Esophagus squamous epithelium (tissue), 4 donors: ENCODE measurements at regions not wholly inside any gene's neighbourhood (a gene's known extent, or its start where the extent isn't known, plus 50 kb on each side); places are given as distances from the start of the nearest gene placed in this dataset.

Experiments
- CTCF ChIP-seq, 6 experiments: fragments of 450-650 bp in 4 of 6; fragments of 200-600 bp in 2 of 6; sonication (generic) in 2 of 6; IDR thresholded peaks; one replicate each; pipeline ENCODE4 v1.5.1; 2016 to 2019; ENCODE audit warnings: antibody characterized with exemption in 6 of 6, mild to moderate bottlenecking in 4 of 6, moderate library complexity in 4 of 6
- POLR2A ChIP-seq, 4 donors: fragments of 450-650 bp; IDR thresholded peaks; one replicate each; pipeline ENCODE4 v1.6.1; 2017; ENCODE audit warnings: antibody characterized with exemption in 4 of 4, mild to moderate bottlenecking in 4 of 4, moderate library complexity in 3 of 4

DNA sequence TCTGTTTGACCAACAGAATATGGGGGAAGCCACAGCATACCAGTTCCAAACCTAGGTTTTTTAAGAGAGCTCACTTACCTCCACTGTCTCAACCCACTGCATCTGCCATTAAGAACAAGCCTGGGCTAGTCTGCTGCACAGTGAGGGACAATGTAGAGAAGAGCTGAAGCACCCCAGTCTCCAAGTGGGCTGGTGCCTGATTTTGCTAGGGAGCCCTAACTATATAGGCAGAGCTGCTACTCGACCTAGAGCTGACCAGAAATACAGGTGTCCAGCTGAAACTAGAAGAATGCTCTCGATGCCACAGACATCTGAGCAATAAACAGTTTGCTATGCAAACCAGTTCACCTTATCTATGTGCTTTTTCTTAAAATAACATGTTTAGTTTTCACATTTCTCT, 106.9 kb upstream of the BET1 start:
- TF ChIP-seq CTCF (IDR thresholded peaks at IDR 0.05) = no peak
- TF ChIP-seq POLR2A (IDR thresholded peaks at IDR 0.05) = no peak
